ENCODE measurements at regions not wholly inside any gene's neighbourhood (a gene's known extent, or its start where the extent isn't known, plus 50 kb on each side); places are given as distances from the start of the nearest gene placed in this dataset.

- no peaks in the 10 kb centered on the region for H3K27me3 ChIP-seq
- intact Hi-C loops (cut with DNase I), result no loop called here
- H3K4me1 ChIP-seq, result peaks cover 0 to 15% (median 4%) of the 10 kb centered on the region in 3 donors
- no peak overlapping the region for H3K27ac ChIP-seq
- 75 to 79% methylated on average over 3 of the region's 3 CpGs for WGBS, 2 donors
- no peak for TF ChIP-seq POLR2A (IDR thresholded peaks at IDR 0.05)
- TF ChIP-seq, protein P1, sequence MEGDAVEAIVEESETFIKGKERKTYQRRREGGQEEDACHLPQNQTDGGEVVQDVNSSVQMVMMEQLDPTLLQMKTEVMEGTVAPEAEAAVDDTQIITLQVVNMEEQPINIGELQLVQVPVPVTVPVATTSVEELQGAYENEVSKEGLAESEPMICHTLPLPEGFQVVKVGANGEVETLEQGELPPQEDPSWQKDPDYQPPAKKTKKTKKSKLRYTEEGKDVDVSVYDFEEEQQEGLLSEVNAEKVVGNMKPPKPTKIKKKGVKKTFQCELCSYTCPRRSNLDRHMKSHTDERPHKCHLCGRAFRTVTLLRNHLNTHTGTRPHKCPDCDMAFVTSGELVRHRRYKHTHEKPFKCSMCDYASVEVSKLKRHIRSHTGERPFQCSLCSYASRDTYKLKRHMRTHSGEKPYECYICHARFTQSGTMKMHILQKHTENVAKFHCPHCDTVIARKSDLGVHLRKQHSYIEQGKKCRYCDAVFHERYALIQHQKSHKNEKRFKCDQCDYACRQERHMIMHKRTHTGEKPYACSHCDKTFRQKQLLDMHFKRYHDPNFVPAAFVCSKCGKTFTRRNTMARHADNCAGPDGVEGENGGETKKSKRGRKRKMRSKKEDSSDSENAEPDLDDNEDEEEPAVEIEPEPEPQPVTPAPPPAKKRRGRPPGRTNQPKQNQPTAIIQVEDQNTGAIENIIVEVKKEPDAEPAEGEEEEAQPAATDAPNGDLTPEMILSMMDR (IDR thresholded peaks at IDR 0.05), result no peak
- no peaks in the 10 kb centered on the region for H3K36me3 ChIP-seq
- no peak overlapping the region for H3K4me3 ChIP-seq
- DNase-seq, result no peak
- no peaks in the 10 kb centered on the region for H3K9me3 ChIP-seq
Measured at GRCh38 chr11:92297567-92298553, 73.2 kb downstream of the FAT3 start.

- DNase-seq, result no peak
- Histone ChIP-seq H3K9me3 (no peaks in the 10 kb centered on the region), H3K27me3 (no peaks in the 10 kb centered on the region), H3K4me1 (peaks cover 0 to 4% (median 2%) of the 10 kb centered on the region in 3 donors), H3K36me3 (no peaks in the 10 kb centered on the region), H3K27ac (no peak overlapping the region), H3K4me3 (no peak overlapping the region)
- intact Hi-C loops (cut with DNase I), result no loop called here
- 66 to 79% methylated on average over 2 of the region's 2 CpGs for WGBS, 2 donors
- TF ChIP-seq POLR2A (IDR thresholded peaks at IDR 0.05), result no peak
- TF ChIP-seq, protein P1 (IDR thresholded peaks at IDR 0.05), result no peak
Measured at GRCh38 chr11:92300876-92301275, 76.3 kb downstream of the FAT3 start.

- no peak for DNase-seq
- peaks cover 0 to 5% (median 0%) of the 10 kb centered on the region in 3 donors for H3K4me1 ChIP-seq
- H3K4me3 ChIP-seq, result no peak overlapping the region
- no peak overlapping the region for H3K27ac ChIP-seq
- TF ChIP-seq, protein P1 (IDR thresholded peaks at IDR 0.05), result no peak
- TF ChIP-seq POLR2A (IDR thresholded peaks at IDR 0.05), result no peak
- intact Hi-C loops (cut with DNase I), result no loop called here
- H3K36me3 ChIP-seq, result no peaks in the 10 kb centered on the region
- WGBS, 2 donors, result 68 to 87% methylated on average over 4 of the region's 4 CpGs
- H3K27me3 ChIP-seq, result no peaks in the 10 kb centered on the region
- H3K9me3 ChIP-seq, result no peaks in the 10 kb centered on the region
Measured at GRCh38 chr11:92302770-92303169, 78.2 kb downstream of the FAT3 start.

DNA sequence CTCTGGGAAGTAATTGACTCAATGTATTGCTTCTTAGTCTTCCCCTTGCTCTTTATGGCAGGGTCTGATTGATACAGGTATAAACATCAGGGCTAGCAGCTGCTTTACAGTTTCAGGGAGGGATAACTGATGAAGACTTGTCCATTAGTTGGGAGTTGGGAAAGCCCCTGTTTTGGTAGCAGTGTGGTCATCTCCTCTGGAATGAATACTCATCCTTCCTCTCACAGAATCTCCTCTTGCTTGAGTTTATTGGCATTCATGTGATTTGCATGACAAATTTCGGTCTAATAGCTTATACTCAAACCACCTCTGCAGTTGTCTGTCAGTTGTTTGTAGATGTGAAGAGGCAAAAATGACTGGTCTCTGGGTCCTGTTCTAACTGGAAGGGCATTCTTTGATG lies 79.7 kb downstream of the FAT3 start:
- Histone ChIP-seq H3K27me3 (no peaks in the 10 kb centered on the region), H3K36me3 (no peaks in the 10 kb centered on the region), H3K4me1 (peaks cover 0 to 5% (median 0%) of the 10 kb centered on the region in 3 donors), H3K27ac (no peak overlapping the region), H3K9me3 (no peaks in the 10 kb centered on the region), H3K4me3 (no peak overlapping the region)
- no peak for DNase-seq
- no peak for TF ChIP-seq POLR2A (IDR thresholded peaks at IDR 0.05)
- TF ChIP-seq, protein P1 (IDR thresholded peaks at IDR 0.05), result no peak
- WGBS, 2 donors, result 50% methylated on average over 1 of the region's 1 CpG; no CpG with 5 or more reads in 1 of the 2 donors
- intact Hi-C loops (cut with DNase I), result no loop called here

- H3K9me3 ChIP-seq, result no peaks in the 10 kb centered on the region
- no peak overlapping the region for H3K4me3 ChIP-seq
- H3K27ac ChIP-seq, result no peak overlapping the region
- DNase-seq, result no peak
- TF ChIP-seq, protein P1 (IDR thresholded peaks at IDR 0.05), result no peak
- TF ChIP-seq POLR2A (IDR thresholded peaks at IDR 0.05), result no peak
- peaks cover 0 to 5% (median 0%) of the 10 kb centered on the region in 3 donors for H3K4me1 ChIP-seq
- H3K27me3 ChIP-seq, result no peaks in the 10 kb centered on the region
- 13 to 41% methylated on average over 1 of the region's 1 CpG for WGBS, 2 donors
- no peaks in the 10 kb centered on the region for H3K36me3 ChIP-seq
- intact Hi-C loops (cut with DNase I), result no loop called here
Measured at GRCh38 chr11:92306966-92307510, 82.4 kb downstream of the FAT3 start.

Data from esophagus squamous epithelium (tissue), 5 donors.